NCI-H526 treated with DMSO at 0.1 percent for 48 hours (cell line): ENCODE measurements at regions not wholly inside any gene's neighbourhood (a gene's known extent, or its start where the extent isn't known, plus 50 kb on each side); places are given as distances from the start of the nearest gene placed in this dataset.

Experiments
- DNase-seq: peaks from one replicate; lab custom pipeline; 2025; lab: John Stamatoyannopoulos, UW

GRCh38 chr2:19235308-19235707, 123.1 kb downstream of the OSR1 start:
- no peak for DNase-seq

GRCh38 chr2:19232312-19232711, 126.1 kb downstream of the OSR1 start:
- no peak for DNase-seq

GRCh38 chr2:19231625-19232024, 126.8 kb downstream of the OSR1 start:
- DNase-seq = no peak

- no peak for DNase-seq
These were observed 127.8 kb downstream of the OSR1 start for GRCh38 chr2:19230626-19231025.

- DNase-seq = no peak
These were observed 129.7 kb downstream of the OSR1 start for GRCh38 chr2:19228715-19229114.

GRCh38 chr2:19228181-19228593, 130.2 kb downstream of the OSR1 start:
- no peak for DNase-seq

GRCh38 chr2:19226871-19227270, 131.6 kb downstream of the OSR1 start:
- DNase-seq = no peak

GRCh38 chr2:19226386-19226785, 132.0 kb downstream of the OSR1 start:
- DNase-seq = no peak

- DNase-seq = no peak
These were observed 132.5 kb downstream of the OSR1 start for GRCh38 chr2:19225931-19226330.

GRCh38 chr2:19225126-19225525, 133.3 kb downstream of the OSR1 start:
- no peak for DNase-seq

- DNase-seq = no peak
These were observed 133.9 kb downstream of the OSR1 start for GRCh38 chr2:19224486-19224885.

- no peak for DNase-seq
These were observed 134.4 kb downstream of the OSR1 start for GRCh38 chr2:19224011-19224410.

- DNase-seq = no peak
These were observed 139.4 kb downstream of the OSR1 start for GRCh38 chr2:19219060-19219459.

GRCh38 chr2:19218166-19218565, 140.3 kb downstream of the OSR1 start:
- no peak for DNase-seq

GRCh38 chr2:19216676-19217602, 141.5 kb downstream of the OSR1 start:
- no peak for DNase-seq

GRCh38 chr2:19216238-19216637, 142.2 kb downstream of the OSR1 start:
- DNase-seq = no peak

GRCh38 chr2:19214682-19215391, 143.6 kb downstream of the OSR1 start:
- DNase-seq = no peak

- no peak for DNase-seq
These were observed 148.7 kb downstream of the OSR1 start for GRCh38 chr2:19209575-19210341.

- DNase-seq = no peak
These were observed 149.8 kb downstream of the OSR1 start for GRCh38 chr2:19208479-19209199.

- no peak for DNase-seq
These were observed 151.0 kb downstream of the OSR1 start for GRCh38 chr2:19207452-19207851.

- no peak for DNase-seq
These were observed 152.4 kb downstream of the OSR1 start for GRCh38 chr2:19205983-19206533.
